ENCODE measurements at regions not wholly inside any gene's neighbourhood (a gene's known extent, or its start where the extent isn't known, plus 50 kb on each side); places are given as distances from the start of the nearest gene placed in this dataset.

- DNase-seq, result no peak
Measured at GRCh38 chr6:113508249-113508648, 348.9 kb upstream of the MARCKS start.

- no peak for DNase-seq
Measured at GRCh38 chr6:113511100-113511499, 346.0 kb upstream of the MARCKS start.

DNA sequence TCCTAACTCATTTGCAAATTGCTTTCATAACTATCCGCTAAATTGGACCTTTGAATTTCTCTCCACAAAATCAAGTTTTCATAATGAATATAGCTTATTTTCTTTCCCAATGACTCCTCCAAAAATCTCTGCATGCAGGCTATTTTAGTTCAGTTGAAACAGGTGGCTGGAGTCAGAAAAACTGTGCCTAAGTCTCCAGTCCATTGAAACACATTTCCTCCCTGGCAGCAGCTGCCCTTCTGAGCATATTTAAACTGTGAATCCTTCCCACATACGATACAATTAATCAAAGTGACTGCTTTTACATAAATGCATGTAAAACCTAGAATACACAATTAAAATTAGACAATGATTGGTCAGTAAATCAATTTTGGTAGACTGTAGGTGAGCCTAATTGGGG, 344.6 kb upstream of the MARCKS start:
- no peak for DNase-seq

DNA sequence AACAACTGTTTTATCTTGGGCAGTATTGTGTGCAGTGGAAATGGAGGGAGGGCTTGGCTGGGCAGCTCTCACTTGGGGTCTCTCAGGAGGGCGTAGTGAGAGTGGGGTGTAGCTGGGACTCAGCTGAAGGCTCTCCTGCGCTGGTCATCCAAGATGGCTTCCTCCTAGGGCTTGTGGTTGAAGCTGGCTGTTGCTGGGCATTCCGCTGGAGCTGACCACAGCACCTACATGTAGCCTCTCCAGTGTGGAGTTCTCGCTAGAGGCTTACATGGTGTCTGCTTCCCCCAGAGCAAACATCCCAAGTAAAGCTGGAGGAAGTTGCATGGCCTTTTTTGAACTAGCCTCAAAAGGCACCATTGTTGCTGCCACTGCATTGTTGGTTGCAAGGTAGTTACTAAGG, 344.1 kb upstream of the MARCKS start:
- DNase-seq, result no peak

DNA sequence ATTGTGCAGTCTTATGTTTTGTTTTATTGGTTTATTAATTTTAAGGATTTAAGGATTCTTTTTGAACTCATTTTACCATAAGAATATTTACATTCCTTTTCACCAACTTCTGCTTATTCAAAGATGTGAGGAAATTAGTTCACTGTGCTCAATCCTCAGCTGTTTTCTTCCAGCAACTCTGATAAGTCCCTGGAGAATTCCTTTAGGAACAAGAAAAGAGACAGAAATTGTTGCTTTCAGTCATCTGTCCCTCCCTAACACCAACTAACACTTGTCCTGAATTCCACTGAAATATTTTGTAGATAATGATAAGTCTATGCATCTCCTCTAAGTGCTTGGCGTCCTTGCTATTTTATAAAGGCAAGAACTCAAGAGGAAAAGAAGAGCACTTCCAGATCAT, 334.8 kb upstream of the MARCKS start:
- DNase-seq, result no peak

DNA sequence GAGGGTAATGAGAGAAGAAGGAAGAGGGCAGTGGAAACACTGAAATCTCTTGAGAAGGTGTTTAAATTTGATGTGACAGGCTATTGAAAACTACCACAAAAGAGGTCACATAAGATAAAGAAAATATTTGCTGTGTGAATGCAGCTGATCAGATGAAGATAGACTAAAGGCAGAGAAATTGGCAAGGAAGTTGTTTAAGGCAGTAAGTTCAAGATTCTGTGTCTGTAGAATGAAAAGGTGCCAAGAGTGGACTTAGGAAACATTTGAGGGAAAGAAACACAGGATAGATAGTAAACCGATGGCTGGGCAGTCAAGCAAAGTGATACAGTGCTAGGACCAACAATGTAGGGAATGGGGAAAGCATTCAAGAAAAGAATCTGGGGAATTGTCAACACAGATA, 332.3 kb upstream of the MARCKS start:
- no peak for DNase-seq

DNA sequence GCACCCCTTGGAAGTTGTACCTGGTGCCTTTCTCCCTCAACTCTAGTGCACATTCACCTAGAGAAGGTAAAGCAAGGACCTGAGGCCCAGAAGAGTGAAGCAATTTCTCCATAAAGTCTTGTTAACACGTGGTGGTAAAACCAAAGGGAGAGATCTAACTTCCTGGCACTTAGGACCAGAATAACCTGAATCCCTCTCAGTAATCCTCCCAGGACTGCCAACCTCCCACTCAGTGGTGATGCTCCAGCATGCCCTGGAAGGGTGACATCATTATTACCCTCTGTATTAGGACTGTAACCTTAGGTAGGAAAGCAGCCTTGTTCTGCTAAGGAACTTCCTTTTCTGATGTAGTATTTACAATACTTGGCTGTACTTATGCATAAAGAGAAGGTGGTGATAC, 330.6 kb upstream of the MARCKS start:
- no peak for DNase-seq

DNA sequence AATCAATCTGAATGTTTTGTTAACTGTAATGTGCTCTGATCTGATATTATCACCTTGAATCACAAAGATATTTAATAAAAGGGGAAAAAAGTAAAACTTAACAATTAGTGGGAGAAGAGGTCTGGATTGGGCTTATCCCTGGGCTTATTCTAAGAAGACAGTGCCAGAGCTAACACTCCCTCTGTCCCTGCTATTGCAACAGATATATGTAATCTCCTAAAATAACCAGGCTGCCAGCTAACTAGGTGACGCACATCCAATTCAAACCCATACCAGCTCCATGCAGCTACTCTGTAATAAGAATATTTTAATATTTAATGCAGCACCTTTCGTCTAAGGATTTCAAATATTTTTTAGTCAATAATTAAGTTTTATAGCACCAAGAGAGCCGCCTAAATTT, 330.1 kb upstream of the MARCKS start:
- DNase-seq, result no peak

GRCh38 chr6:113528111-113528510, 329.0 kb upstream of the MARCKS start:
- DNase-seq, result no peak

DNA sequence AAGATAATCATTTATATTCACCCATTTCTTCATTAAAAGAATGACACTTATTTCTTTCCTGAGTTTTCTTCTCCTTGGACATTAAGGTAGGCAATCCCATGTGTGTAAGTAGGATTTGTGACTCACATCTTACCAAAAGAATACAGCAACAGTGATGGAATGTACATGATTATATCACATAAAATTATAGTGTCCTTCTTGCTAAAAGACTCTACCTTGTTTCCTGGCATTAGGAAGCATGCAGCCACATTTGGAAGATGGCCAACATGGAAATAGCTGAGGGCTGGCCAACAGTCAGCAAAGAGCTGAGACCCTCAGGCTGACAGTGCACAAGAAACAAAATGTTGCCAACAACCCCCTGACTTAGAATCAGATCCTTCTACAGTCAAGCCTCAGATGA, 327.9 kb upstream of the MARCKS start:
- no peak for DNase-seq

GRCh38 chr6:113529879-113530278, 327.3 kb upstream of the MARCKS start:
- DNase-seq, result no peak

GRCh38 chr6:113530769-113531168, 326.4 kb upstream of the MARCKS start:
- DNase-seq, result no peak

GRCh38 chr6:113539202-113539601, 317.9 kb upstream of the MARCKS start:
- no peak for DNase-seq

DNA sequence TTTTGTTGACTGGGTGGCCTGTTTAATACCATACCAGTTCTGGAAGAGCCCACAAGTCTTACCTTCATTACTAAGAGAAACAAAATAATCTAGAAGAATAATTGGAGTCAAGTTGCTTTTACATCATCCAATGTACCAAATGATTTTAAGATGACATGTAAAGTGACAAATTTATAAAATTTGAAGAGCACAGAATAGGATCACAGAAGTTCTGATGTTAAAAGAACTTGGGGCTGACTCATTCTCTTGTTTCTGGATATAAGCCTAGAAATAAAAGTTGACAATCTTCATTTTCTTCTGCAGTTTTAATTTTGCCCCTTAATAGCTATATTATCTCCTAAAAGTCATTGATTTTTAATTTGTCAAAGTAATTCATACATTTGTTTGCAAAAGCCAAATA, 317.5 kb upstream of the MARCKS start:
- no peak for DNase-seq

GRCh38 chr6:113540466-113540865, 316.7 kb upstream of the MARCKS start:
- DNase-seq, result no peak

DNA sequence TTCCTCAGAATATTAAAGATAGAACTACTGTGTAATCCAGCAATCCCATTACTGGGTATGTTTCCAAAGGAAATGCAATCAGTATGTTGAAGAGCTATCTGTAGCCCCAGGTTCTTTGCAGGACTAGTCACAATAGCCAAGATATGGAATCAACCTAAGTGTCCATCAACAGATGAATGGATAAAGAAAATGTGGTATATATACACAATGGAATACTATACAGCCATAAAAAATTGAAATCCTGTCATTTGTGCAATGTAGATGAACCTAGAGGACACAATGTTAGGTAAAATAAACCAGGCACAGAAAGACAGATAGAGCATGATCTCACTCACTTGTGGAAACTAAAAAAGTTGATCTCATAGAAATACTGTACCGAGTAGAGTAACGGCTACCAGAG, 306.0 kb upstream of the MARCKS start:
- no peak for DNase-seq

DNA sequence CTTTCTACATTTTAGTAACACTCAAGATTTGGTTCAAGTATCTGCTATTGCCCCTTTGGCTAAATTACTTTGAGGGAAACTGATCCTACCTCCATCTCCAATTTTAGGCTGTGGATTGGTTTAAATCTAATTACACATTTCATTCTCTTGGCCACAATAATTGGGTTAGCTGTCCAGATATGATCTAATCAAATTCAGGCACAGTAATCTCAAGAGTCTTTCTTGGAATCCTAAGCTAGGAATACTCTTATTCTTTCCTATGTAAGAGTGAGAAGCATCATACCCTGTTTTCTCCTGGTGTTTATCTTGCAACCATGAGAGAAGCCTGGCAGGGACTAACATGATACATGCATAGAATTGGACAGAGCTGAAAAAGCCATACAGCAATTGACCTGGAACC, 300.4 kb upstream of the MARCKS start:
- no peak for DNase-seq

DNA sequence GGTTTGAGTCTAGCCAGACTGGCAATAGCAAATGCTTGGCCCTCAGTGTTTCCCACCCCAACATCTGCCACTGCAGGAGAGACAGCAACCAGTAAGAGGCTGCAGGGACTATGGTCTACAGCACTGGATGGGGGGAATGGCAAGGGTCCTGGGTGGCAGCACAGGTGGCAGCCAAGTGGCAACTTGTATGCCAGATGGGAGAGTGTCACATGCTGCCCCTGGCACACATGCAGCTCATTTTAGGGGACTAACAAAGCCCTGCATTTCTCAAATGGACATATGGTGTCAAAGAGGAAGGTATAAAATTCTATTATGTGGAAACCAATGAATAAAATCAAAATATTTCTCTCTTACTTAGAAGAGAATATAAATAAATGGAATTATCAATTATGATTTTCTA, 298.7 kb upstream of the MARCKS start:
- no peak for DNase-seq

- DNase-seq, result peak; percentile 15
Measured at GRCh38 chr6:113558966-113559365, 298.2 kb upstream of the MARCKS start.

GRCh38 chr6:113560376-113560775, 296.8 kb upstream of the MARCKS start:
- no peak for DNase-seq

DNA sequence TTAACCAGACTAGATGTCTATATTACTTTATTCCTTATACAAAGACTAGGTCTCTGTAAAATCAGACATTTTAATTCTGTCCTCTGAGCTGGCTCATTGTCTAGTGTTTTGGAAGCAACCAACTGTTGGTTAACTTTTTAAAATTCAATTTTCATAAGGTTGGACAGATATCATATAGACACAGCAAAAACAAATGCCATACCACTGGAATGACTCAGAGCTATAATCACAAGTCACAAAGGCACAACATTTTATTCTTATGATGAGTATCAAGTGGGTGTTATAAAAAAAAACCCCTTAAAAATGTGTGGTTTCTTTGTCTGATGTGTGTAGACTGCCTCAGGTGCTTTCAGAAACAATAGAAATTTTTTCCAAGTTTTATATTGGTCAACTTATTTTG, 296.2 kb upstream of the MARCKS start:
- no peak for DNase-seq

- no peak for DNase-seq
Measured at GRCh38 chr6:113562248-113562647, 294.9 kb upstream of the MARCKS start.

DNA sequence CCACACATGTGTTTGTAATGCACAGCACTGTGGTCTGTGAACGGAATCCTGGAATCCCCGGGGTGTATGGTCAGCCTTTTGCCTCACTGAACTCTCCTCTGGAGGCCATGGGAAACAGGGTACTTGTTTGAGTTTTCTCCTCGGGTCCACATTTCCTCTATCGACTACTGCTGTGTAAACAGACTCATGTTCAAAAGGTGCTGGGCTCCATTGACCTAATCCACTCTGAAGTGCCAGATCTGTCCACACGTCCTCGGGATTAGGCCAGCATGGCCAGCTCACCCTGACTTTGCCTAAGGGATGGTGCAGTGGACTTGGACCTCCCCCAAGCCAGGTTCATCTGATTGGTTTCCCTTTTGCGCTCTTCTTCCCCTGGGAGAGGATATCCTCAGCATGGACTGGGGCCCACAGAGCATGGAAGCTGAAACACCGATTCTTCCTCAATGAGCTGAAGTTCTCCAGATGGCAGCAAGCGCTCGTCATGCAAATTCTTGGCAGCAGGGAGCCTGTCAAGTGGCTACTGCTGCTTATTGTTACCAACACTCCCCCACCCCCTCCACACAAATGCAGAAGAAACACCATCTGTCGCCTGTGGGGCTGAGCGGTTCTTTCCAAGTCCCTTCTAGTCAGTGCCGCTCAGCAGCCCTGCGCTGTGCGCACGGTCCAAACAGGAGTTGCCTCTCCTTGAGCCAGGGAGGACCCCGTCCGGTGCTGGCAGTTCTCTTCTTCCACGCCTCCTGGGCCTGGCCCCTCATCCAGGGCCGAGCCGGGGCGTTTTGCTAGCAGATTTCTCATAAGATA, 292.6 kb upstream of the MARCKS start:
- DNase-seq, result peak; percentile 85

GRCh38 chr6:113565306-113565705, 291.8 kb upstream of the MARCKS start:
- DNase-seq, result no peak

All from renal pelvis (tissue), 1 donor.